HG03196 (cell line): ENCODE measurements at regions not wholly inside any gene's neighbourhood (a gene's known extent, or its start where the extent isn't known, plus 50 kb on each side); places are given as distances from the start of the nearest gene placed in this dataset.

ENCODE experiments used
- ATAC-seq: cut with Tn5 transposase; IDR thresholded peaks from one replicate; pipeline ENCODE4 v1.9.1; 2021; ENCODE audit not compliant: unreplicated experiment

DNA sequence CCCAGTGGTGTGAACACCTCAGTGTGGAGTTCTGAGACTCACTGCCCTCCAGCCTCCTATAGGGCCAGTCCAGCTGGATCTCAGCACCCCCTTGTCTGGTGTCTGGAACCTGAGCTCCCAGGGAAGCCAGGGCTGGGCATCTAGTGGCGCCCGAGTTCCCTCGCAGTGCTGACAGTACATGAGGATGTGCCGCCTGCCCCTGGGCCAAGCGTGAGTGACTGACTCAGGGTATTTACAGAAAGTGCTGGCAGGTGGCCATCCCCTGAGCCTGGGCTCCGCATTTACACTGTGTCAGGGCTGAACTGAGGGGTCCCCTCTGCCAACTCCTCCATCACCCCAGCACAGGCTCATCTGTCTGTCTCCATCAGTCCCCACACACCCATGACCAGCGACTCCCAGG, 185.3 kb downstream of the BRD1 start:
- no peak for ATAC-seq

DNA sequence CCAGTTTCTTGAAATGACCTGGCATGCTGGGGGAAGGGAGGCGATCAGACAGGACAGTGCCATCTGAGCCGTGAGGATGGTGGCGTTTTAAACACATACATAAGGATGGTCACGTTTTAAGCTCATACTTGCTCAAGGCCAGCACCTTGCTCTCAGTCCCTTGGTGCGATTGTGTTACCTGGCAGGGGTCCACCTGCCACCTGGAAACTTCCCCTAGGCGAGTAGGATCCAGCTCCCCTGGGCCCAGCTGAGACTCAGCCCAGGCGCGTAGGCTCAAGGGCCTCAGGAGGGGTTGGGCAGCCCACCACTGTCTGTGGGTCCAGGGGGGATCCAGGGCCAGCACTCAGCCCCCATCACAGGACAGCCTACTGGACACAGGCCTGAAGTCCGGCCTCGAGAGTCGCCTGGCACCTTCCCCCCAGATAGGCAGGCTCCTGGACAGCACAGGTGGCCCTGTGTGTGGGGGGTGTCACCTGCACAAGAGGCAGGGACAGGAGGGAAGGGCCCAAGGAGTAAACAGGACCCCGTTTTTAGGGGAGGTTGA, 185.8 kb downstream of the BRD1 start:
- no peak for ATAC-seq

DNA sequence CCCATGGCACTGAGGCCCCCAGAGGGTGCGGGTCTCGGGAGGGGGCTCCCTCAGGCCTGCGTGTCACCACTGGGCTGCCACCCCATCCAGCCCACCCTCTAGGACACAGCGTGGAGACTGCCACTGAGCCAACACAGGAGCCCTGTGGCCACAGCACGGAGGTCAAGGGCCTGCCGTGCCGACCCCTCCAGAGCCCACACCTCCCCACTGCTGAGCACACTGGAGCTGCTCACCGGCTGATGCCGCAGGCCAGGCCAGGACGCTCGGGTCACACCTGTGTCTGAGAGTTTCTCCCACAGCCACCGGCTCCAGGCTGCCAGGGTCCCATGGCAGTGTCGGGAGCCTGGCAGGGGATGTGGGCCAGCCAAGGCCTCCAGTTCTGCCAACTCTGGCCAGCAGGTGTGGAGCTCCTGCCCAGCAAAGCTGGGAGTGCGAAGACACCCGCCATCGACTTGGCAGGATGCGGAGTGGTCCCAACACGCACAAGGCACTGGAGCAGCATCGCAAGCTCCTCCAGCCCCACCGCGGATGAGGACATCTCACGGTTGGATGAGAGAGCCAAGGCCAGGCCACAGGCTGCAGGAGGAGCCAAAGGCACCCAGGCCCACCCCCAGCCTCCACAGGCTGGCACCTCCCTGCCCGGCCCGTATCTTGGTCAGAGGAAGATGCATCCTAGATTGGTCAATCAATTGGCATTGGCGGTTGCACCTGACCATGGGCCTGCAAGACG, 187.1 kb downstream of the BRD1 start:
- no peak for ATAC-seq

DNA sequence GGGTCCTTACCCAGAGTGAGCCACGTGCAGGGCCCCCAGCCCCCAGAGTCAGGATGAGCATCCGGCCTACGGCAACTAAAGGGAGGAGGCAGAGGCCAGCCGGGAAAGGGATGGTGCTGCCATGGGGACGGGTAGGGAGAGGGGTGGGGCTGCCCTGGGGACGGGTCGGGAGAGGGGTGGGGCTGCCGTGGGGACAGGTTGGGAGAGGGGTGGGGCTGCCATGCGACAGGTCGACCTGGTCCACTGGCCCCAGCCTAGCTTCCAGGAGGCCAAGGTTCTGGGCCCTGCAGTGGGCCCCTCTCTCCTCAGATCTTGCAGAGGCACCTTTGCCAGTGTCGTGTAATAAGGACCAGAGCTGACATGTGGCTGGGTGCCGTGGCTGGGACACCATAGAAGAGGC, 187.7 kb downstream of the BRD1 start:
- no peak for ATAC-seq

DNA sequence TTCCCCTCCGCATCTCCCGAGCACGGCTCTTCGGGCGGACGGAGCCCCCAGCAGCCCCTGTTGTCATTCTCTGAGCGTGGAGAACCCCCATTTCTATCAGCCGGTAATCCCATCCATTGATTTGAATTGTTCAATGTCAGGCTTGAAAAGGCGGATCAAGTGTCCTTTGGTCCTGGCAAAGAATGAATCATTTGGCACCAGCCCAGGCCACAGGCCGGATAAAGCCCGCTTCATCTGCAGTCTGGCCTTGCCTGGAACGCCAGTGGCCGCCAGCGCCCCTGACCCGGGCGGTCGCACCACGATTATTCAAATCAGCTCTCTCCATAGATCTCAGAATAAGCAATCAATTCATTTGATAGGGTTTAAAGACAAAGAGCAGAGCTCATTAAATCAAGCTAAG, 188.9 kb downstream of the BRD1 start:
- no peak for ATAC-seq

DNA sequence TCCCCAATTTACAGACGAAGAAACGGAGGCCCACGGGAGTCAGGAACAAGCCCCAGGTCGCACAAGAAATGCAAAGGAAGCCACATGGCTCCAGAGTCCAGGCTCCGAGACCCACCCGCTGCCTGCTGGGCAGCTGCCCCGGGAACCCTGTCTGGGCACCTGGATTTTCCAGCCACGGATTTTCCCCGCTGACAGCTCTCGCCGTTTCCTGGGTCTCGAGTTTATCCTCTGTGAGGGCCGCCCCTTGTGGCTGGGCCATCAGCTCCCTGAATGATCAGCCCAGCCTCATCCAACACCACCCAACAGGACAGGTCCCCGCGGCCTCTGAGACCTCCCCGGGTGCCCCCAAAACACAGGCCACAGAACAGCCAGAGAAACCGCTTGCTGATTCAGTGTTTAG, 189.7 kb downstream of the BRD1 start:
- ATAC-seq, result no peak

DNA sequence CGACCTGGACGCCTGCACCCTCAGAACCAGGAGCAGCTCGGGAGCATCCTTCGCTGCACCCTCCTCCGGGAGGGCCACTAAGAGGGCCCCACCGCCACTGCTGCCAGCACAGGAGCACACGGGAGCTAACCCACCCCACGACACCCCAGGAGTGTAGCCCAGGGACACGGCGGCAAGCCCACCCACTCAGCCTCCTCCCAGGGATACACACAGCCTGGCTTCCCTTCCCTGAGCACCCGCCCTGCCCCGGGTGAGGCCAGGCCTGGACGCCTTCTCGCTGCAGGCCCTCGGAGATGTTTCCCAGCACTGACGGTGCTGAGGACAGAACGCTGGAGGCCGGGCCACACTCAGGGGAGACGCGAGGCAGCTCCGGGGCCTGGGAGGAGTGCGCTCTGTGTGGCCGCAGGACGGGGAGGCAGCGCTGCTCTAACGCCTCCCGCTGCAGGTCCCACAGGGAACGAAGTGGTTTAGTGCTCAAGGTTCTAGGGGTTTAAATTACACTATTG, 190.4 kb downstream of the BRD1 start:
- no peak for ATAC-seq

DNA sequence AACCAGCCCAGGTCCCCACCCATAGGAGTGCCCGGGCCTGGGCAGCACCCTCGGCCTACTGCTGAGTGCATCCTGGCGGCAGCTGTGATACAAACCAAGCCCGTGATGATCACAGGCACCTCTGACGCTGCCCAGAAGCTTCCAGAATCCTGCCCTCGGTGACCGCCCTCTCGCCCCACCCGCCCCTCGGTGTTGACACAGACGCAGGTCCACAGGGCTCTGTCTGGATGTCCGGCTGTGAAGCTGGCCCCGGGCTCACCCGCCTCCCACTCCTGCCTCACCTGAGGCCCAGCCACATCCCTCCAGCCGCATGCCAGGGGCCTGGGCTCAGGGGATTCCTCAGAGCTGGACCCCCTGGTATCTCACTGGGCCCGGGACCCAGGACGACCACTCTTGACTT, 191.0 kb downstream of the BRD1 start:
- no peak for ATAC-seq

DNA sequence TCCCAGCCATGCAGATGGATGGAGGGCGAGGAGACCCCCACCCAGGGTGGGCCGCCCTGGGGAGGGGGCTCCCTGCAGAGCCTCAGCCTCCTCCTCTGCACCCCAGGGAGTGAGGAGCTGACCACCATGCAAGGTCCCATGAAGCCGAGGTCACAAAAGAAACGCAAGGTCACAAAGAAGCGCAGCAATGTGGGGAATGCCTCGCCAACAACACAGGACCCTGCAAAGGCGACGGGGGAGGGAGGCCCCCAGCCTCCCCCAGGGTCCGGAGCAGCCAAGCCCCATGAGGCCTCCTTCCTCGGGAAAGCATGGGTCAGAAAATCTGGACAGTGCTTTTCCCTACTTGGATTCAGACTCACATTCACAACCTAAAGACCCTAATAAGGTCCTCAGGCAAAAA, 191.5 kb downstream of the BRD1 start:
- ATAC-seq, result no peak

DNA sequence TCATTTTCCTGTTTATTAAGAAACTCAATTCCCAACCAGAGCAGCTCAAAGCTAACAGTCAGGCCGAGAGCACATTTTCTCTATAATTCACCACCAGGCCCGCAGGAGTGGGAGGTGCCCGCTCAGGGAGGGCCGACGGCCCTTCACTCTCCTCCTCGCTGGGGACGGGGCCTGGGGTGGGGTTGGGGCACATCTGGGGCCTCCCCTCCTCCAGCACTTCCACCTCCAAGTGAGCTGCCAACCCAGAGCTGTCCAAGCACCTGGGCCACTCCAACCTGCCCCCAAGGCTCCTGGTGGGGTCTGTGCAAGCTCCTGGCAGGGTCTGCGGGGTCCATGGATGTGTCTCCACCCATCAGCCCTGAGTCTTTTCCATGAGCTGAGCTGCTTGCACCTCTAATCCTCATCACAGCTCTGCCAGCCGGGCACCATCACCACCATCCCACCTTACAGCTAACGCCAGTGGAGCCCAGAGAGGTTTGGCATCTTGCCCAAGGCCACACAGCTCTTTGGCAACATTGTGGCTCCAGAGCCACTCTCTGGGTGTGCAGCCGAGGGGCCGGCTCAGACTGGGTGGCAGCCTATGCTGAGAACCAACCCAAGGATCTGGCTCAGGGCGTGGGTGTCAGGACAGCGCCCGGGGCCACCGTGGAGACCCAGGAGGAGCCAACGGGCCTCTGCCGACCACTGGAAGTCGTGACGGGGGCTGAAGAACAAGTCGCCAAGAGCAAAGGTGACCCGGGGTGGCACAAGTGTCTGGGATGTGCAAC, 193.5 kb downstream of the BRD1 start:
- no peak for ATAC-seq

DNA sequence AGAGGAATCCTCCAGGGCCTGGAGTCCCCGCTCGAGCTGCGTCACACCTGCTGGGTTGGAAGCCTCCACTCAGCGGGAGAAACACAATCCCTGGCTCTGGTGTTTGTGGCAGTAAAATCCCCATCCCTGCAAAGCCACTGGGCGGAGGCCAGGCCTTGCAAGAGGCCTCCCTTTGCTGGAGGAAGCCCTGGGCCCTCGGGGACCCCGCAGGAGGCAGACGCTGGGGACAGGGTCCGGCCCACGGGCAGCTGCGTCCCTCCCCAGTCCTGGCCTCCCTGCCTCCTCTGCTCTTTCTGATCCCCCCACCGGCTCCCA, 194.7 kb downstream of the BRD1 start:
- no peak for ATAC-seq

DNA sequence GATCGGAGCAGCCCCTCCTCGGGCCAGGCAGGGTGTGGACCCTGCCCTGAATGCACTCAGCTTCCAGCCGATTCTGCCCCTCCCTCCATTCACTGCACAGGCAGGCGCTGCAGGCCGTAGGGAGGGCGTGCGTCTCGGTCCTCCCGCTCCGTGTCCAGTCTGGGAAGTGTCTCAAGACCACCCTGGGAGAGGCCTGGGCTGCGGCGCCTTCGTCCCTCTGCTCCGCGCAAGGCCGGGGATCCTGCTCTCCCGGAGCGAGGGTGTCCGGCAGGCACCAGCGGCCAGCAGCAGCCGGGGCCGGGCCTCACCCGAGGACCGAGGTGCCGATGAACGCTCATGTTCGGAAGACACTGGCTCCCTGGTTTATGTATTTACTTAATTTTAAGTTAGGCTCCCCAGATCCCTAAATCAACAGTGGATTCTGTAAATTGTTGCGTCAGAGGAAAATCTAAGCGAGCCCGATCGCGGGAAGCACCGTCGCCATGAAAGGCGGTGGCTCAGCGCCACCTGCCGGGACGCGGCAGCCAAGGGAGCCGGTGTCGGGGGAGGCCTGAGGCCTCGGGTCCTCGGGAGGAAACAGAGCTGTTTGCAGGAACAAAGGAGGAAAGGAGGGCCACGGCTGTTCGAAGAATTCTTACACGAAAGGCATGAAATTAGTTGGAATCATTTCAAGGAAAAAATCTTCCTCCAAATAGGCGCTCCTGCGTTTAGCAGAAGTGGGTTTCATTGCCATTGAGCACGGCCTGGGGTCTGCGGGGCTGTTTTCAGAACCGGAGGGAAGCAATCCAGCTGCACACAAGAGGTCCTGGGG, 195.3 kb downstream of the BRD1 start:
- no peak for ATAC-seq

DNA sequence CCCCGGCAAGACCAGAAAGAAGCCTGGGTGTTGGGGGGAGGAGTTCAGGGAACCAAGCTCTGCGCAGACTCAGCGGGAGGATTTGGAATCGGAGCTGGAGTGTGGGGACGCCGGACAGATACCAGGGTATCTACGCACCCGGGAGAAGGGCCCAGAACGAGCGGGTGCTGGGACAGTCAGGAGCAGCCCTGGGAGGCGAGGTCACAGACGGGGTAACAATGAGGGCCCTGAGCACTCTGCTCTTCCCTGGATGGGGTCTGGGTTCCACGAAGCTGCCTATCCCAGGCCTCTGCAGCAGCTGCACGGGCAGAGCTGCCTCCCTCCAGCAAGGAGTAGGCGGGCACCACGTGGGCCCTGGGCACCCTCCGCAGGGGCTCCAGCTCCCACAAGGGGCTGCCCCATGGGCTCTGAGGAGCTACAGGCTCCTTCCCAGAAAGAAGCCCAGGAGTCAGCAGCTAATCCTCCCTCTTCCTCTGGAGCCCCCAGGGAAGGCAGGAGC, 197.2 kb downstream of the BRD1 start:
- ATAC-seq, result no peak

DNA sequence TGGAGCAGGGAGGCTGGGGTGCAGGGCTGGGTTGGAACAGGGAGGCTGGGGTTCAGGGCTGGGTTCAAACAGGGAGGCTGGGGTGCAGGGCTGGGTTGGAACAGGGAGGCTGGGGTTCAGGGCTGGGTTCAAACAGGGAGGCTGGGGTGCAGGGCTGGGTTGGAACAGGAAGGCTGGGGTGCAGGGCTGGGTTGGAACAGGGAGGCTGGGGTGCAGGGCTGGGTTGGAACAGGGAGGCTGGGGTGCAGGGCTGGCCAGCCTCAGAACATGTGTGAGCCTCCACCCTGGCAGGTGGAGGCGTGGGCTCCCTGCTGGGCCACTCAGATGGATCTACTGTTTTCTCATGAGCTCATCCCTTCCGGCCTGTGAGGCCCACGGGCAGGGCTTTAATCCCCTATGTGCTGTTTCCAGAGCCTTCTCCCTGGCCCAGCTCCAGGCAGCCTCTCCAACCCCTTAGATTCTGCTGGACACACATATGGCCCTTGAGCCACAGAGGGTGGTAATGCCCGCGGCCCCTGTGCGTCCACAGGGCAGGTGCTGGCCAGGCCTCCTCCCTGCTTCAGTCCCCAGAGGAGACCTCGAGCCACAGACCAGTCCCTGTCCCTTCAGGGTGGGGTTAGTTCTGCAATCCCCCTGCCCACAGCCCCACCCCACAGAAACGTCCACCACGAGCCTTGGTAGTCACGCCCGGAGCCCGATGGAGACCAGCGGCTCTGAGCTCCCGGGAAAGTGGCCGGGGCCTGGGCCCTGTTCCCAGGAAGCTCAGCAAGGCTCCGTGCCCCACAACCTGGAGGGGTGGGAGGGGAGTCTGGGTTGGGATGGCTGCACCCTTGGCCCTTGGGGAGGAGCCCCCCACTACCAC, 197.9 kb downstream of the BRD1 start:
- no peak for ATAC-seq

DNA sequence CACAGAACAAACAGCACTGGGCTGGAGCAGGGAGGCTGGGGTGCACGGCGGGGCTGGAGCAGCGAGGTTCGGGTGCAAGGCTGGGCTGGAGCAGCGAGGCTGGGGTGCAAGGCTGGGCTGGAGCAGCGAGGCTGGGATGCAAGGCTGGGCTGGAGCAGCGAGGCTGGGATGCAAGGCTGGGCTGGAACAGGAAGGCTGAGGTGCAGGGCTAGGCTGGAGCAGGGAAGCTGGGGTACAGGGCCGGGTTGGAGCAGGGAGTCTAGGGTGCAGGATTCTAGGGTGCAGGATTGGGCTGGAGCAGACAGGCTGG, 198.5 kb downstream of the BRD1 start:
- ATAC-seq, result no peak

DNA sequence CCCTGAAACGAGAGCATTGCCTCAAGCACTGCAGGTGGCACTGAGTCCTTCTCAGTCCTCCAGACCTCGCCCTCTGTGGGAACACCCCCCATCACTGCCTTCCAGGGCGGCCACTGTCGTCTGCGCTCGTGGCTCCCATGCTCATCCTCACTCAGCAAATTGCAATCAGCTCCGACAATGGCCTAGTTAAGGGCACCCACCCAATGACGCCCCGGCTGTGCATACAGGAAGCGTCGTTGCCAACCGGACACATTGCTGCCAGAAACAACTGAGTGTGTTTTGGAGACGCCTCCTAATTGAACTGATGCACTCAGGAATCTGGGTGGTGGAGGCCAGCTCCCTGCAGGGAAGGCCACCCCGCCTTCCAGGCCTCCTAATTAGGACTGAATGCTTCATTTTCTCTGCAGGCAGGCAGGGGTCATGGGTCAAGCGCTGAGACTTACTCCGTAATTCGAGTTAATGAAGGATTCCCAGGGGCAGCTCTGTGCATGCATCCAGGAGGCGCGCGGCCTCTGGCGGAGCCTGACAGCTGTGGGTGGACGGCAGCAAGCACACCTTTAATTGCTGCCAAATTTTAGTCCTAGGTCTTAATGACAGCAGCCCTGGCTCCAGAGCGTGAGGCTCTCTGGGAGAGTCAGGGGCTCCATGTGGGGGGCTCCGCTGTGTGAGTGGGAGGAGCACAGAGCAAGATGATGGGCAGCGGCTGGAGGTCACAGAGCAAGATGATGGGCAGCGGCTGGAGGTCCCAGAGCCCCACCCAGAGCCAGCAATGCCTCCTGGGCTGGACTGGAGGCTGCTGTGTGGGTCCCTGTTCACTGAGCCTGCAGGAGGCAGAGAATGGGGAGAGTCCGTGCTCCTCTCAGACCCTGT, 199.0 kb downstream of the BRD1 start:
- no peak for ATAC-seq

DNA sequence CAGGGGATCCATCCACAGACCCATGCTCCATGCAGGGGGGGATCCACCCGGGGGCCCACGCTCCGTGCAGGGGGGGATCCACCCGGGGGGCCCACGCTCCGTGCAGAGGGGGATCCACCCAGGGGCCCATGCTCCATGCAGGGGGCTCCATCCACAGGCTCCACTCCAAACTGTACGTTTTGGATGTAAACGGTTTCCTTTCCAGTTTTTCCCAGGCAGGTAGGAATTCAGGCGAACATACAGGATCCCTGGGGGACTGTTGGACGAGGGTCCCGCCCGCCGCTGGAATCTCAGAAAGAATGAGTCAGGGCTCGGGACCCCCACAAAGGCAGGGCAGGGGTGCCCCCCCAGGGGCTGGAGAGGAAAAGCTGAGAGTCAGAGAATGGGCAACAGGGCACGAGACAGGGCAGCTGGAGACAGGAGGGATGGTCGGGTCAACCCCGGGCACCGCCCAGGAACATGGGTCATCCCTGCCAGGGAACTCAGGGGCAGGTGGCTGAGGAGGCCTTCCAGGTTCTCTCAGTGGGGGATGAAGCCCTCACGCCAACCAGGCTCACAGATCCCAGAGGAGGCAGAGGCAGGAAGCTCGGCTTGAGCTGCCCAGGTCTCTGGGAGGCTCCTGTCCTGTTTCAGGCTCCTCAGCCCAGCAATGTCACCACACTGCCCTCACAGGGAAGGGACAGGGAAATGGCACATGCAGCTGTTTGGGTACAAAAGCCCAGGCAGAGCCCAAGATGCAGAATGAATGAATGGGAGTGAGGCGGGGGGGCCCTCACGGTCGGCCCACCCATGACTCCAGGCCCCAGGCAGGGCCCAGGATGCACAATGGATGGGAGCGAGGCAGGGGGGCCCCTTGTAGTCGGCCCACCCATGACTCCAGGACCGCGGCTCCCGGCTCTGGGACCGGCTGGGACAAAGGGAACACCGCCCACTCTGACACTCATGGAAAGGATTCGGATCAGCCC, 200.2 kb downstream of the BRD1 start:
- ATAC-seq, result no peak

DNA sequence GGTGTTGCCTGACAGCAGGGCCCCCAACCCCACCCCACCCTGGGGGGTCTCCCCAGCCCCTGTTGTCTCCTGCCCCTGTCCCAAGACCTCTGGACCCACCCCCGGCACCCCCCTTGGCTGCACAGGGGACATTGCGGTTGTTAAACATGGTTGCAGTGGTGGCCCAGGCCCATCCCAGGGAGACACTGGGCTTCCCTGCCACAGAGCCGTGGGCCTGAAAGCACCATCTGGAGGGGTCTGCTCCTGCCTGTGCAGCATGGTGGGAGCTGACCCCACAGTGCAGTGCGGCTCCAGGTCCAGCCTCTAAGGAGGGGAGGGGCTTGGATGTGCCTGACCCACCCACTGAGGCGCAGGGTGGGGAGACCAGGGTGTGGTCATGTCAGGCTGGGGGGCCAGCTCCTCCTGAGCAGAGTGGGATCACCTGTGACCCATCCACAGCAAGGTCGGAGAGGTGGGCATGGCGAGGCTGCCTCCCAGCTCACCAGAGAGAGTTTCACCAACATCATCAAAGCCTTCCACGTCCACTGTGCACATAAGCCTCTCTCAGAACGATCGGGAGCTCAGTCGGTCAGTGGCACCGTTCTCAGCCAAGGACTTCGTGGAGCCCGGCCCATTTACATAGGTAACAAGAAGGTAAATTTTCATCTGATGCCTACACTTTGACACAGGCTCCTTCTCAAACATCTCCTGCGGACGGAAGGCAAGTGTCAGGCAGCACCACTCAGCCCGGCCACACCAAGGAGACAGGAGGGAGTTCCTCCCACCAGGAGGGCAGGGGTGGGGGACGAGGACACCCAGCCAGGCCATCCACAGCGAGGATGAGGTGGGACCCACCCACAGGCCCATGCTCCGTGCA, 201.1 kb downstream of the BRD1 start:
- ATAC-seq, result no peak
